NT2/D1 (cell line): ENCODE measurements at regions not wholly inside any gene's neighbourhood (a gene's known extent, or its start where the extent isn't known, plus 50 kb on each side); places are given as distances from the start of the nearest gene placed in this dataset.

Experiments used
- DNase-seq: peaks from one replicate; pipeline ENCODE4 v3.0.0-alpha.2; 2011; ENCODE audit warnings: low read depth, low spot score
- H3K27me3 ChIP-seq: 2 replicates; pipeline ENCODE4 v1.6.0; 2011; ENCODE audit warnings: mild to moderate bottlenecking; ENCODE audit not compliant: insufficient read length, insufficient read depth
- H3K36me3 ChIP-seq: 2 replicates; pipeline ENCODE4 v1.6.1; 2011; ENCODE audit warnings: mild to moderate bottlenecking, low read length, mixed read lengths; ENCODE audit not compliant: insufficient read depth, insufficient read length
- H3K4me1 ChIP-seq: 2 replicates; pipeline ENCODE4 v1.5.1; 2011; ENCODE audit not compliant: insufficient read depth, insufficient read length
- H3K4me3 ChIP-seq: 2 replicates; pipeline ENCODE4 v1.5.1; 2011; ENCODE audit warnings: low read depth; ENCODE audit not compliant: insufficient read length
- H3K9ac ChIP-seq: 2 replicates; pipeline ENCODE4 v1.6.0; 2011; ENCODE audit warnings: low read depth; ENCODE audit not compliant: insufficient read length
- H3K9me3 ChIP-seq: 2 replicates; pipeline ENCODE4 v1.5.1; 2011; ENCODE audit warnings: mild to moderate bottlenecking, low read length; ENCODE audit not compliant: insufficient read depth
- SUZ12 ChIP-seq: IDR thresholded peaks from 2 replicates; pipeline ENCODE4 v1.6.1; 2011; ENCODE audit not compliant: insufficient read length, insufficient read depth; ENCODE audit errors: extremely low read depth
- YY1 ChIP-seq: IDR thresholded peaks from 2 replicates; pipeline ENCODE4 v1.6.1; 2011; ENCODE audit not compliant: insufficient read length, insufficient read depth
- ZNF274 ChIP-seq: IDR thresholded peaks from 2 replicates; pipeline ENCODE4 v1.6.1; 2011; ENCODE audit warnings: mild to moderate bottlenecking, low read depth, low read length

GRCh38 chr18:66222174-66222573 is 381.7 kb downstream of the CDH19 start:
- H3K9ac ChIP-seq, result no peak overlapping the region
- no peaks in the 10 kb centered on the region for H3K4me1 ChIP-seq
- TF ChIP-seq SUZ12 (no peak), YY1 (no peak), ZNF274 (no peak)

GRCh38 chr18:66219817-66220216 is 384.1 kb downstream of the CDH19 start:
- Histone ChIP-seq H3K9me3 (no peaks in the 10 kb centered on the region), H3K27me3 (no peaks in the 10 kb centered on the region), H3K9ac (no peak overlapping the region), H3K36me3 (no peaks in the 10 kb centered on the region), H3K4me3 (no peak overlapping the region), H3K4me1 (no peaks in the 10 kb centered on the region)
- TF ChIP-seq SUZ12, result no peak
- TF ChIP-seq YY1, result no peak
- no peak for TF ChIP-seq ZNF274
- DNase-seq, result no peak

More at GRCh38 chr18:66222174-66222573, 381.7 kb downstream of the CDH19 start:
- H3K36me3 ChIP-seq, result no peaks in the 10 kb centered on the region
- H3K9me3 ChIP-seq, result no peaks in the 10 kb centered on the region
- H3K4me3 ChIP-seq, result no peak overlapping the region
- DNase-seq, result no peak
- no peaks in the 10 kb centered on the region for H3K27me3 ChIP-seq

- DNase-seq, result no peak
- H3K4me3 ChIP-seq, result no peak overlapping the region
- no peaks in the 10 kb centered on the region for H3K36me3 ChIP-seq
- H3K9ac ChIP-seq, result no peak overlapping the region
- TF ChIP-seq ZNF274 (no peak), YY1 (no peak), SUZ12 (no peak)
- no peaks in the 10 kb centered on the region for H3K9me3 ChIP-seq
- no peaks in the 10 kb centered on the region for H3K27me3 ChIP-seq
- H3K4me1 ChIP-seq, result no peaks in the 10 kb centered on the region
Observed at GRCh38 chr18:66211749-66212148, 392.1 kb downstream of the CDH19 start.

- TF ChIP-seq ZNF274 (no peak), SUZ12 (no peak), YY1 (no peak)
- DNase-seq, result no peak
Observed at GRCh38 chr18:66210875-66211274, 393.0 kb downstream of the CDH19 start.

GRCh38 chr18:66209656-66210055 is 394.2 kb downstream of the CDH19 start:
- Histone ChIP-seq H3K36me3 (no peaks in the 10 kb centered on the region), H3K4me3 (no peak overlapping the region), H3K27me3 (no peaks in the 10 kb centered on the region), H3K9me3 (no peaks in the 10 kb centered on the region), H3K4me1 (no peaks in the 10 kb centered on the region), H3K9ac (no peak overlapping the region)
- TF ChIP-seq YY1 (no peak), SUZ12 (no peak)
- no peak for DNase-seq

More at GRCh38 chr18:66210875-66211274, 393.0 kb downstream of the CDH19 start:
- Histone ChIP-seq H3K27me3 (no peaks in the 10 kb centered on the region), H3K36me3 (no peaks in the 10 kb centered on the region), H3K4me3 (no peak overlapping the region), H3K4me1 (no peaks in the 10 kb centered on the region), H3K9me3 (no peaks in the 10 kb centered on the region), H3K9ac (no peak overlapping the region)

- Histone ChIP-seq H3K36me3 (no peaks in the 10 kb centered on the region), H3K4me3 (no peak overlapping the region), H3K9me3 (peaks cover 4% of the 10 kb centered on the region; the same call in 1 of the 2 replicates), H3K27me3 (no peaks in the 10 kb centered on the region), H3K9ac (no peak overlapping the region), H3K4me1 (peaks cover 2% of the 10 kb centered on the region)
- no peak for DNase-seq
- TF ChIP-seq ZNF274, result no peak
- no peak for TF ChIP-seq YY1
- TF ChIP-seq SUZ12, result no peak
Observed at GRCh38 chr18:66196805-66197204, 407.1 kb downstream of the CDH19 start.

- no peaks in the 10 kb centered on the region for H3K36me3 ChIP-seq
- no peak for DNase-seq
- H3K4me1 ChIP-seq, result peaks cover 2% of the 10 kb centered on the region
Observed at GRCh38 chr18:66193938-66194337, 410.0 kb downstream of the CDH19 start.

More at GRCh38 chr18:66193938-66194337, 410.0 kb downstream of the CDH19 start:
- TF ChIP-seq YY1 (no peak), SUZ12 (no peak), ZNF274 (no peak)
- H3K9ac ChIP-seq, result no peak overlapping the region
- H3K9me3 ChIP-seq, result peaks cover 4% of the 10 kb centered on the region; the same call in 1 of the 2 replicates
- no peaks in the 10 kb centered on the region for H3K27me3 ChIP-seq
- H3K4me3 ChIP-seq, result no peak overlapping the region
